ENCODE measurements at regions not wholly inside any gene's neighbourhood (a gene's known extent, or its start where the extent isn't known, plus 50 kb on each side); places are given as distances from the start of the nearest gene placed in this dataset.

DNA sequence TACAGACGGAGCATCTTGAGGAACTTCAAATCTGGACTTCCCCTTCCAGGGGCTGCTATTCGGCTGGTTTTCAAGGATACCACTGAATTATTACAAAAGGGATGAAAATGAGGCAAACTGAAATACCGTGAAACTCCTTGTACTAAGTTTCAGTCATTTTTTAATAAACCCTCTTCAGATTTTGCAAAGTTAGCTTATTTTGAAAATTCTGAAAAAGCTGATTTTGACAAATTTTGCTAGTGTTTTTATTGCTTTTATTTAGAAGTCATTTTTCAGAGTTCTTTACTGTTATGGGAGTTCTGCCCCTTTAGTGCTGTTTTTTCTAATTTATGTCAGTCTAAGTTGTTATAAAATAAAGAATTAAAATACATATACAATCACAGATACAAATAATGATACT, 390.4 kb upstream of the VRK2 start:
- no peak overlapping the region for H3K56ac ChIP-seq (replicated peaks; ENCODE audit: insufficient read length, low read depth, low read length)
- H2BK120ac ChIP-seq (replicated peaks; ENCODE audit: low read depth, low read length) = no peak overlapping the region
- no peak overlapping the region for H3K4me2 ChIP-seq (ENCODE audit: insufficient read depth in 1 of 2, low read depth in 2 of 2, low read length in 2 of 2)
- H2BK15ac ChIP-seq (ENCODE audit: low read length) = no peak overlapping the region
- no peak overlapping the region for H4K91ac ChIP-seq (replicated peaks; ENCODE audit: insufficient read length, low read length)
- no peak overlapping the region for H2AFZ ChIP-seq (ENCODE audit: low read length)
- H3K4ac ChIP-seq (replicated peaks; ENCODE audit: insufficient read length, low read depth, low read length) = no peak overlapping the region
- no peak overlapping the region for H3K23ac ChIP-seq (ENCODE audit: insufficient read length)
- no peaks in the 10 kb centered on the region for H3K79me2 ChIP-seq (ENCODE audit: control insufficient read depth in 1 of 2, insufficient read depth in 2 of 2, low read length in 2 of 2)
- H2AK5ac ChIP-seq (ENCODE audit: low read depth, low read length) = no peak overlapping the region
- H3K79me1 ChIP-seq (ENCODE audit: low read depth, low read length) = no peaks in the 10 kb centered on the region
- no peak overlapping the region for H3K18ac ChIP-seq (ENCODE audit: extremely low read depth, low read length)
- no peak overlapping the region for H3K9ac ChIP-seq (replicated peaks in 1 of 4; ENCODE audit: extremely low read depth in 1 of 4, low read depth in 3 of 4, low read length in 3 of 4)
- H4K8ac ChIP-seq (ENCODE audit: extremely low read depth, insufficient read depth, low read length) = no peak overlapping the region
- H3K14ac ChIP-seq (ENCODE audit: insufficient read length) = no peak overlapping the region
- no peaks in the 10 kb centered on the region for H3K27me3 ChIP-seq (replicated peaks in 1 of 4; ENCODE audit: control insufficient read depth in 3 of 4, extremely low read depth in 1 of 4, insufficient read depth in 3 of 4, low read length in 3 of 4)
- no peak overlapping the region for H2BK5ac ChIP-seq (ENCODE audit: low read depth, low read length)
- H3K27ac ChIP-seq (ENCODE audit: low read depth, low read length) = no peak overlapping the region
- CTCF ChIA-PET (ENCODE audit: partially characterized antibody) = no interaction called here
- FAIRE-seq = no peak
- H3K36me3 ChIP-seq (ENCODE audit: control insufficient read depth in 2 of 4, insufficient read depth in 4 of 4, low read length in 3 of 4) = no peaks in the 10 kb centered on the region; a peak in 1 of 8 replicates
- POLR2A ChIA-PET (ENCODE audit: partially characterized antibody) = no interaction called here
- no peak overlapping the region for H4K5ac ChIP-seq (ENCODE audit: insufficient read length, low read depth, low read length)
- no peaks in the 10 kb centered on the region for H4K20me1 ChIP-seq (replicated peaks in 1 of 2; ENCODE audit: control insufficient read depth in 1 of 2, insufficient read depth in 2 of 2, low read length in 2 of 2)
- no peaks in the 10 kb centered on the region for H3K4me1 ChIP-seq (replicated peaks in 1 of 4; ENCODE audit: control insufficient read depth in 3 of 4, insufficient read depth in 4 of 4, low read length in 3 of 4)
- WGBS, 2 experiments (ENCODE audit: extremely low coverage in 1 of 2, insufficient coverage in 1 of 2, insufficient read length in 1 of 2, insufficient replicate concordance in 2 of 2, low coverage in 1 of 2, low lambda C conversion rate in 2 of 2, missing lambda C conversion rate in 1 of 2) = 88% methylated on average over 3 of the region's 3 CpGs; no CpG with 5 or more reads in 1 of the 2 experiments
- H3K4me3 ChIP-seq (ENCODE audit: extremely low read depth in 1 of 4, insufficient read depth in 2 of 4, low read depth in 3 of 4, low read length in 4 of 4) = no peak overlapping the region
- H3K23me2 ChIP-seq (ENCODE audit: low read depth, low read length) = no peaks in the 10 kb centered on the region
- no peak for DNase-seq (ENCODE audit: low read depth in 1 of 2, low spot score in 2 of 2)
- no peak overlapping the region for H2BK20ac ChIP-seq (ENCODE audit: low read length)
- no peak overlapping the region for H2BK12ac ChIP-seq (ENCODE audit: low read depth, low read length)
- H3K9me3 ChIP-seq (ENCODE audit: insufficient read depth in 2 of 2, low read depth in 1 of 2, low read length in 1 of 2) = no peaks in the 10 kb centered on the region
- no peak for TF ChIP-seq EZH2 (IDR thresholded peaks at IDR 0.05; ENCODE audit: low read depth, low read length, severe bottlenecking)
- no peak for TF ChIP-seq EGR1 (IDR thresholded peaks at IDR 0.05; ENCODE audit: borderline replicate concordance, low read depth, low read length)
- no peak for TF ChIP-seq RAD21 (IDR thresholded peaks at IDR 0.05 in 1 of 2, conservative IDR thresholded peaks at IDR 0.05 in 1 of 2; ENCODE audit: low read depth in 2 of 2, low read length in 2 of 2)
- no peak for TF ChIP-seq ASH2L (IDR thresholded peaks at IDR 0.05; ENCODE audit: low read length)
- no peak for TF ChIP-seq CBX8 (IDR thresholded peaks at IDR 0.05; ENCODE audit: borderline replicate concordance, low read depth, low read length)
- no peak for TF ChIP-seq SIX5 (IDR thresholded peaks at IDR 0.05; ENCODE audit: low read depth, low read length)
- no peak for TF ChIP-seq CBX5 (IDR thresholded peaks at IDR 0.05; ENCODE audit: low read depth, low read length)
- no peak for TF ChIP-seq SIRT6 (IDR thresholded peaks at IDR 0.05; ENCODE audit: low read length)
- no peak for TF ChIP-seq SUZ12 (IDR thresholded peaks at IDR 0.05; ENCODE audit: low read length)
- no peak for TF ChIP-seq YY1 (IDR thresholded peaks at IDR 0.05; ENCODE audit: low read depth, low read length)
- no peak for TF ChIP-seq TAF1 (IDR thresholded peaks at IDR 0.05; ENCODE audit: low read depth, low read length)
- no peak for TF ChIP-seq CTCF (IDR thresholded peaks at IDR 0.05; ENCODE audit: control extremely low read depth in 1 of 3, insufficient read depth in 1 of 3, low read depth in 1 of 3, low read length in 3 of 3)
- no peak for TF ChIP-seq CREB1 (IDR thresholded peaks at IDR 0.05)
- TF ChIP-seq BRCA1 (IDR thresholded peaks at IDR 0.05; ENCODE audit: low read depth, low read length) = no peak

Data from H1 (cell line).